ENCODE measurements at regions not wholly inside any gene's neighbourhood (a gene's known extent, or its start where the extent isn't known, plus 50 kb on each side); places are given as distances from the start of the nearest gene placed in this dataset.

GRCh38 chr14:36408388-36408787 is 88.0 kb upstream of the MBIP start:
- no peak for DNase-seq

- DNase-seq = no peak
Measured at GRCh38 chr14:36405589-36406274, 85.3 kb upstream of the MBIP start.

GRCh38 chr14:36402867-36403266 is 82.4 kb upstream of the MBIP start:
- DNase-seq = no peak

GRCh38 chr14:36398463-36399291 is 78.2 kb upstream of the MBIP start:
- no peak for DNase-seq

- no peak for DNase-seq
Measured at GRCh38 chr14:36397357-36397756, 76.9 kb upstream of the MBIP start.

- no peak for DNase-seq
Measured at GRCh38 chr14:36396798-36397197, 76.4 kb upstream of the MBIP start.

- DNase-seq = no peak
Measured at GRCh38 chr14:36394593-36394992, 74.2 kb upstream of the MBIP start.

- no peak for DNase-seq
Measured at GRCh38 chr14:36390718-36391117, 70.3 kb upstream of the MBIP start.

- no peak for DNase-seq
Measured at GRCh38 chr14:36383767-36384431, 63.5 kb upstream of the MBIP start.

- peak; percentile 47 for DNase-seq
Measured at GRCh38 chr14:36373982-36374673, 53.7 kb upstream of the MBIP start.
